ENCODE measurements at regions not wholly inside any gene's neighbourhood (a gene's known extent, or its start where the extent isn't known, plus 50 kb on each side); places are given as distances from the start of the nearest gene placed in this dataset.

DNA sequence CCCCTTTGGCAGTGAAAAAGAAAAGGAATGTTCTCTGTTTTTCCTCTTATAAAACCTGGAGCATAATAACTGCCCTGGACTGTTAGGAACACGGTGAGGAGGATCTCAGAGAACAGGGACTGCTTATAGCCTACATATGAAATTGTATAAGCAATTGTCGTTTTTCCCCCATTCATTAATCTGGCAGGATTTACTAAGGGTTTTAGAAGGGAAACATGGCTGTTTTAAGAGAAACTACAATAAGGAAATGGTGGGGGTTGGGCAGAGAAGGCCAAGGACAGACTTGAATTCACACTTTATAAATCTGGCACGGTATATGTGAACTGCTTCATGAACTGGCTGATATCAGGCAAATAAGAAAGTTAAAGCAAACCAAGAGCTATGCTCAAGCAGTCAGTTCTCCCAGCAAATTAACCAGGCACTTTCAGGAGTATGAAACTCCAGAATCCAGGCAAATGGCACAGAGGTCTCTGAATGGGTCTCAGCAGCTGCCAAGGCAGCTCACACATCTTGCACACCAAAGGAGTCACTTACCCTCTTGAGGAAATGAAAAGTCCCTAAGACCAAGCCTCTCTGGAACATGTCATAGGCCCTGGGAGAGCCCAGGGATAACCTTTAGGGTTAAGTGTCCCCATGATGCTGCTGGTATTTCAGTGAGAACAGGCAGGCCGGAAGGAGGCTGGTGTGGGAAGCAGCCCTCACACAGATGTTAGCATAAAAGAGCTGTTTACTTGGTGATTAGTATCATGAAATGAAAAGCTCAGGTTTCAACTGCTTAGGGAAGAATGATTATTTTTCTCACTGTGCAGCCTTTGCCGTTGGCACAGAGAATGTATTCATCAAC is 260.5 kb upstream of the MARCKS start:
- no peak for DNase-seq

GRCh38 chr6:113597231-113597583 is 259.9 kb upstream of the MARCKS start:
- no peak for DNase-seq

DNA sequence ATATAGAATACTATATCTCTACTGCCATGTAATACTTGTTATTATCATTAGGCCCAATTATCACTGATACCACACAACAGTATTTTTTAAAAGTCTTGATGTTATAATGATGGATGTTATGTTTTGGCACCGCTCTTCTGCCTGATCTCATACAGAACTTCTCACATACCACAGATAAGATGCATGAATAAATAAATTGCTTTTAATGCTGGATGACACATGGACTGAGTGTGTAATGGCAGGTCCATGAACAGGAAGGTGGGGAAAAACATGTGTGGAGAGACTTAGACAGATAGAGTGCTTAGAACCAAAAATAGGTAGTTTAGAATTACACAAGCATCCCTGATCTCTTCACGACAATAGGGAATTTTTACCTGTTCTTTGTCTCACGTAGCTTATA is 258.4 kb upstream of the MARCKS start:
- no peak for DNase-seq

DNA sequence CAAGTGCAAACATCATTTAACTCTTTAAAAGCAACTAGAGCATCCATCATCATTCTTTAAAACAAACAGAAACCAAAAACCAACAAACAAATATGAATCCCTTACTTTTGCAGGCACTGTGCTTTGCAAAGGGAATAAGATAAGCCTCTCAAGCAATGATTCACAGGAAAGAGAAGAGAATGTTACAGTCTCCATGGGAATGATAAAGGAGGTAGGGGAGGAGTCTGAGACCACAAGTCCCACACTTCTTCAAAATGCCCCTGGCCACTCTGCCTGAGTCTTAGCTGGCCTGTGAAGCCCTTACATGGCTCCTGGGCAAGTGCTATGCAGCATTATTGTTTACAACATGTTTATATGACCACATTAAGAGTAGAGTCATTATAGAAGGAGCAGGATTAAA is 257.7 kb upstream of the MARCKS start:
- no peak for DNase-seq

GRCh38 chr6:113600551-113601339 is 256.4 kb upstream of the MARCKS start:
- DNase-seq, result no peak

- DNase-seq, result no peak
These were observed 249.2 kb upstream of the MARCKS start for GRCh38 chr6:113607821-113608545.

DNA sequence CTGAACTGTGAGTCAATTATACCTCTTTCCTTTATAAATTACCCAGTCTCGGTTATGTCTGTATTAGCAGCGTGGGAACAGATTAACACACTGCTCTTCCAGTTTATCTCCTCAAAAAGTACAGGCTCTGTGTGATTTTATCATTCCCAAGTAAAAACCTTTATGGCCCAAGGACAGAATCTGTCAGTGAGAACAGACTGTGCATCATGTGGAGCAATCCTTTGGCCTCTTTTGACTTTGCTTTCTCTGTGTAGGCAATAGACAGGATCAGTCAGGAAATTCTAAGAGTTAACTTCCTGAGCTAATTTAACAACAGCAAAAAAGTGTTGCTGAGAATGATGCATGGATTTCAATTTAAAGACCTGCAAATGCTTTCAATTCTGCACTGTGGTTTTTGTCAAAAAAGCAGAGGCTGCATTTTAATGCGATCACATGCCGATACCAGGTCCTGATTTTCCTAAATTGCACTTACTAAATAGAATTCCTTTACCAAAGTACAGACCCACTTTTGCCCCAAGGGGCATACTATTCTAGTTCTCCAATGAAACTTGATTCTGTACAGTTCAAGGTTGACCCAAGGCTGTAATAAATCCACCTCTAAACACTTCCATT is 246.7 kb upstream of the MARCKS start:
- no peak for DNase-seq

DNA sequence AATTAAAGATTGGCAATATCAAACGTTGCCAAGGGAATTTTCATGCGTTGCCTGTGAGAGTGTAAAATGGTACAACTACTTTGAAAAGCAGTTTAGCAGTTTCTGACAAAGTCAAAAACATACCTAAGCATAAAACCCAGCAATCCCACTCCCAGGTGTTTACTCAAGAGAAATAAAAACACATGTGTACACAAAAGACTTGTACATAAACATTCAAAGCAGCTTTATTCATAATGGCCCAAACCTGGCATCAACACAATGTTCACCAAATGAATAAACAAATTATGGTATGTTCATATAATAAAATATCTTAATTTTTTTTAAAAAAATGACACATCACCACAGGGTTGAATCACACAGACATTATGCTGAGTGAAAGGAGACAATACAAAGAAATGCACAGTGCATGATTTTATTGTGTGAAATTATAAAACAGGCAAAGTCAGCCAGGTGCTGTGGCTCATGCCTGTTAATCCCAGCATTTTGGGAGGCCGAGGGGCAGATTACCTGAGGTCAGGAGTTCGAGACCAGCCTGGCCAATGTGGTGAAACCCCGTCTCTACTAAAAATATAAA is 240.4 kb upstream of the MARCKS start:
- no peak for DNase-seq

- no peak for DNase-seq
These were observed 238.1 kb upstream of the MARCKS start for GRCh38 chr6:113619077-113619476.

DNA sequence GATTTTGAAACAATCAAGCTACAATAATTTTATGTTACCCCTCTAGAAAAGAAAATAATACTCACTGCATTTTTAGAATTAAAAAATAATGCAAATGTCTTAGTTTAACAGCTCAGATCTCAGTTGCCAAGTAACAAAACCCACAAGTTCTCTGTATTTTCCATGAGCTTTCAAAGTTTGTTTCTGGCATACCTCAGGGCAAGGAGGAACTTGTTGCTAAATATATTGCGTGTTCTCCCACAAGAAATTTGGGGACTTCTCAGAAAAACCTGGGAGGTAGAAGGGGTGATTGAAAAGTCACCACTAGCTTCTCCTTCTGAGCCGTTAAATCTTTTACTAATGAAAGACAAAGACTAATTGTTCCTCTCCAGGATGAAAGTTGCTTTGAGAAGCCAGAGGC is 236.8 kb upstream of the MARCKS start:
- DNase-seq, result no peak

DNA sequence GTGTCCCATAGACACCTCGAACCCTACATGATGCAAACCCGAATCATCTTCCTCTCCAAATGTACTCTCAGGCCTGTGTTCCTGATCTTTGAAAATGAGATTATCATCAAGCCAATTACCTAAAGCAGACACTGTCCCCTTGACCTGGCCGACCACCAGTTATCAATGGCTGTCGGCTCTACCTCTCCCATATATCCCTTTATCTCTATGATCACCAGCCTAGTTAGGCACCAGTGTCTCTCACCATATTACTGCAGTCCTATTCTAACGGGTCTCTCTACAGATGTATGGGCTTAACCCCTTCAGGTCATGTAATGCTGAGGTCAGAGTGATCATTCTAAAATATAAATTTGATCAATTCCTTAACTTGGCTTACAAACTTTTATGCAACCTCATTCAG is 234.9 kb upstream of the MARCKS start:
- DNase-seq, result no peak

GRCh38 chr6:113623129-113623528 is 234.0 kb upstream of the MARCKS start:
- no peak for DNase-seq

- no peak for DNase-seq
These were observed 231.3 kb upstream of the MARCKS start for GRCh38 chr6:113625850-113626249.

DNA sequence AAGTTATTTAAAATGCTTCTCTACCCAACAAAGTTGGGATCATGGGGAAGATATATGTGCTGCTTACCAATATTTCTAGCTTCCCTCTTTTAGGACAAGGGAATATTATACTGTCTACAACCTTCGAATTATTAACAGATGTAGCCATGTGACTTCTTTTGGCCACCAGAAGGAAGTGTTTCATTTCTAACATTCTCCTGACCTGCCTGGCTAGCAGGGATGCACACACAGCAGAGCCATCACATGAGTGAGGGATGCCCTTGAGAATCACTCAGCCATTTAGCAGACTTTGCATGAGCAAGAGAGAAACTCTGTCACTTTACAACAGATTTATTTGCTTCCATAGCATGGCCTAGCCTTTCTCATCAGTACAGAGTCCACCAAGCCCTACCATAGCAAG is 230.7 kb upstream of the MARCKS start:
- DNase-seq, result no peak

DNA sequence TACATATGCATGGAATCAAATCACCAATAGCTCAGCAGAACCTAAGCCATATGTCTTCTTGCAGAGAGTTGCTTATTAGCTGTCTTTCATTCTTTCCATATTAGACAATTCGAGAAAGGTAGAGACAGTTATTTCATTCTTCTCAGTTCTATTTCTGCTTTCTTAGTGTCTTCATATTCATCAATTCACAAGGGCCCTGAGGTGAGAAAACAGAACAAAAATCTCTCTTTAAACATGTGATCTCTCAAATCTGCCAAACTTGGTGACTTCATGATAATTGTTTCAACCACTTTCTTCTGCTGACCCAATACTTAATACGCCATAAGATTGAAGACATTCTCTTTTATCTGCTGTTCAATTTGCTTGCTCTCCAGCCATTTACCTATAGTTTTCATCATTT is 229.7 kb upstream of the MARCKS start:
- no peak for DNase-seq

GRCh38 chr6:113629256-113629655 is 227.9 kb upstream of the MARCKS start:
- DNase-seq, result no peak

GRCh38 chr6:113629975-113630737 is 227.0 kb upstream of the MARCKS start:
- no peak for DNase-seq

GRCh38 chr6:113630738-113631535 is 226.2 kb upstream of the MARCKS start:
- DNase-seq, result peak; percentile 39

- DNase-seq, result no peak
These were observed 225.5 kb upstream of the MARCKS start for GRCh38 chr6:113631666-113632065.

- DNase-seq, result peak; percentile 69
These were observed 224.8 kb upstream of the MARCKS start for GRCh38 chr6:113632220-113632864.

GRCh38 chr6:113633638-113634037 is 223.5 kb upstream of the MARCKS start:
- DNase-seq, result no peak

Measured in stimulated activated CD4-positive, alpha-beta T cell treated with anti-CD3 and anti-CD28 coated beads, Interleukin-1b, Interleukin-23, amount 100 ng/mL, for 48 hours (primary cell).